LoVo (cell line): ENCODE measurements at regions not wholly inside any gene's neighbourhood (a gene's known extent, or its start where the extent isn't known, plus 50 kb on each side); places are given as distances from the start of the nearest gene placed in this dataset.
A peak's percentile ranks its signal among the peaks of the same experiment; 100 is the strongest.

ENCODE experiments used
- DNase-seq: peaks from one replicate; pipeline ENCODE4 v3.0.0-alpha.2; 2016; ENCODE audit warnings: low spot score

DNA sequence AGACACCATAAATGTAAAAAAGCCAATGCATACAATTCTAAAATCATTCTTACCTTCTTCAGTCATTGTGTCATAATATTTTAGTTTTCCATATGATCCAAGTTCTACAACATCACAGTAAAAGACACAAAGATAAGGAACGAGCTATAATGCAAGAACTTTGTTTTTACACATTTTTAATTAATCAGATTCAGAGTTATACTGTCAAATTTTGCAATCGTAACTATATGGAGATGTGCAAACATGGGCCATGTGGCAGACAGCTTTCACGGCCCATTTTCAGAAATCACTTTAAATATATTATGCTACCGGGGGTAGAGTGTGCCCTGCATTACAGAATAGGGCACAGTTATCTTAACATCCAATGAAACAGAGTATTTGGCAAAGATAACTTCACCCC is 188.4 kb downstream of the ACER2 start:
- DNase-seq = no peak

DNA sequence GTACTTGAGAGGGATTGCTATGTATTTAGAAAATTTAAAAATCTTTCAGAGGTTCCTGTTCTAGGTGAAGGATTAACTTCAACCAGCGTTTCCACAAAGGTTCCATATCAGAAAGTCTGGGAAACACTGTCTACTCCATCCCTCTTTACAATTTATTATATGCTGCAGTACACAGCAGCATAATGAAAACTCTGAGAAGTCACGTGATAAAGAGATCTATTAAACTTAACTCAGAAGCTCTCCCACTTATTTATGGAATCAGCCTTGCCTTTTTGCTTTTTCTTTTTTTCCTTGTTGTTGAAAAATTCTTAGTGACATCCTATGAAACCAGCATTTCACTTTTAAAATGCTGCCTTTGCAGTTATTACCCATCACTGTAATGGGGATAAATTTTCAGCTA is 186.2 kb downstream of the ACER2 start:
- no peak for DNase-seq

DNA sequence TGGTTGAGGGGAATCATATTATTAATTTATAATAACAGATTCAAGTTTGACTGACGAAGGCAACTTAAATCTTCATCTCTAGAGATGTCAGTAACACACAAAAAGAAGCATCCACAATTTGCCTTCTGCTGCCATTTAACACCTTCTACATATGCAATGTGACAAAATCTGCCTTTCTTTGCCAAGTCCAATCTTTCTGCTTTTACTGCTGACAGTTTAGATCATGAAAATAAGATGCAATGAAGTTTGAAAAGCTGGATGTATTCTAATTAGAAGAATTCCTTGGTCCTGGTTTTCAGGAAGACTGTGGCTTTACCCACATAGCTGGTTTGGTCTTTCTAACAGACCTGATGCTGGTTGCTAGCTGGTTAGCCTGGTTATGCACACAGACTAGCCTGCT is 178.9 kb downstream of the ACER2 start:
- no peak for DNase-seq

DNA sequence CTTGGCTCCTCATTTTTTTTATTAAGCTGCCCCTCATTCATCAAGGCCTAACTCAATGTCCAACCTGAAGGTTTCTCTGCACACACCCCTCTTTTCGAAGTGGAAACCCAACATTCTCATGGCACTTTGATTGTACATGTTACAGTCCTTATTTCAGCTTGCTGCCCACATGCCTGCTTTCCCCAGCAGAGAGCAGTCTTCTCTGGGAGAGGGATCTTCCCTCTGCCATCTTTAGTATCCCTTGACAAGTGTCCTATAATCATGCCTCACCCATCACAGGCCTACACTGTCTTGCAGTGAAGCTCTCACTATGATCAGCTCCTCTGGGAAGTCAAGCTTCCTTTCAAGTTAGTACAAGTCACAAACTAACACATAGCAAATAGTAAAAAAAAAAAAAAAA is 175.1 kb downstream of the ACER2 start:
- DNase-seq = no peak

DNA sequence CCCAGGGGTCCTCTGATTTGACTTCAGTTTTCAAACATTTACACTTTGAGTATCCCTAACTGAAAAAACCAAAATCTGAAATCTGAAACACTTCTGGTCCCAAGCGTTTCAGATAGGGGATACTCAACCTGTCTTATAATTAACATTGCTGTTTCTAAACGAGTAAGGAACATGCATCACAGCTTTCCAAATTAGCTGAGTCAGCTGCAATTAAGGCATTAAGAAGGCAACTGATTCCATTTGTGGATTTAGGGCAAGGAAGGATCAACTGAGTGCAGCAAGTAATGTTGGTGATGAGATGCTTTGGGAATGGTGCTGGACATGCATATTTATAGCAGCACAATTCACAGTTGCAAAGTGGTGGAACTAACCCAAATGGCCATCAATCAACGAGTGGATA is 168.6 kb downstream of the ACER2 start:
- no peak for DNase-seq

DNA sequence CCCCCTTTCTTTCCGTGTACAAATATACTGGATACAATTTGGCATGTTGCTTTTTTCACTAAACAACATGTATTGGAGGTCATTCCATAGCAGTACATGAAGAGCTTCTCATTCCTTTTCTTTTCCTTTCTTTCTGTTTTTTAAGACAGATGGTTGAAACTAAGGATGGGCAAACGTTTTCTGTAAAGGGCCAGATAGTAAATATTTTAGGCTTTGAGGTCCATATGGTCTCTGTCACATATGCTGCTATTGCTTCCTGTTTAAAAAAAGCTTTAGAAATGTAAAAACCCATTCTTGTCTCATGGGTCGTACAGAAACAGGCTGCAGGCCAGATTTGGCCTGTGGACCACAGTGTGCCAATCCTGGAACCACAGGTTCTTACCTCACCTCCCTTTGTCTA is 160.1 kb downstream of the ACER2 start:
- DNase-seq = no peak

DNA sequence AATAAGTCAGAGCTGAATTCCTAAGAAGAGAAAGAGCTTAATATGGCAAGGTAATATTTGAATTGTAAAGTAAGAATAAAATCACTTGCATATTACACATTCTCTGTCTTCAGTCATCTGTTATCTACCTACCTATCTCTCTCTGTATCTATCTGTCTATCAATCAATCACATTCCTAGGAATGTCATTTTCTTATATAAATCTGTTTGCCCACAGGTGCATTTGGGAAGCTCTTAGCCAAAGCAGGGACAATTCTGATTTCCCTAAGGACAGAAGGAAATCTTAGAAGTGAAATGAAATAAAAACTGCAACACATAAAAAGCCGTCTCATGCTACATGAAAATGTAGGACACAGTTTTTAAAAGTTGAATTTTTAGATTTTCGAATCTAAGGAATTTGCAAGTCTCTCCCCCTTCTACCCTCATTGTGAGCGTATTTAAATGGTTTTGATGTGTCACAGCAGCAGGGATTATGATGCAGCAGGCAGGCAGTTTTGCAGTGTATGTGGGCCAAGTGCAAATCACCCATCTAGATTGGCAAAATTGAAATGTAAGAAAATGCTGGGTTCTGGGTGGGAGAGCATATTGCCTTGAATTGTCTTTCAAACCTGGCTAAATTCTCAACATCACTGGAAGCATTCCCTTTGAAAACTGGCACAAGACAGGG is 155.7 kb downstream of the ACER2 start:
- DNase-seq = no peak

DNA sequence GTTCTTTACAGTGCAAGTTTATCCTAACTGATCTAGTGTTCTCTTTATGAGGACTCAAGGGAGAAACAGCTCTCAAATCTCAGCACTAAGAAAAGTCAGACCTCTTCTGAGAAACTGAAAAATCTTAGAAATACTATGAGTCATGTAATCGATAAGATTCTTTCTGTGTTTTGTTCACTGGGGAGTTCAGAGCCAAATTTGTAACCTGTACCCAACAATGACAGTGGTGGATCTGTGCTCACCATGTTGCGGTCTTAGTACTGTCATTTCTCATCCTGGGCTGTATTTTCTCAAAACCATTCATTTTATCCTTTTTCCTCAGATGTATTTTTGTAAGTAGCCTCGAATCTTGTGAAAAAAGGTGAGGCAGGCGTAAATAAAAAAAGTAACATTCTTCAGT is 146.4 kb downstream of the ACER2 start:
- no peak for DNase-seq

DNA sequence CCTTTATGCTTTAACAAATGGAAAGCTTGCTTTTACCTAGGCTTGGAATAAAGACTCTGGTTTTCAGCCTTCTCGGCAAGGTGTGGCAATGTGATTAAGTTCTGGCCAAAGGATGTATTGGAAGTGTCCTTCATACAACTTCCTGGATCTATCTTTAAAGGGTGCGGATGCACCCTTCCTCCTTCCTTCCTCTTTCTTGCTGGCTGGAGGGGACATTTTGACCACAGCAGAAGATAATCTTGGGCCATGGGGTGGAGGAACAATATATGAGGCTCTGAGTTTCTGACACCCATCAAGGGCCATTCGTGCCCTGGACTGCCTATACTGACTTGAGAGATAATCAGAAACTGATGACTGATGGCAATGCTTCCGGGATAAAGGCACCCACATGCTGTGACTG is 145.7 kb downstream of the ACER2 start:
- DNase-seq = no peak

DNA sequence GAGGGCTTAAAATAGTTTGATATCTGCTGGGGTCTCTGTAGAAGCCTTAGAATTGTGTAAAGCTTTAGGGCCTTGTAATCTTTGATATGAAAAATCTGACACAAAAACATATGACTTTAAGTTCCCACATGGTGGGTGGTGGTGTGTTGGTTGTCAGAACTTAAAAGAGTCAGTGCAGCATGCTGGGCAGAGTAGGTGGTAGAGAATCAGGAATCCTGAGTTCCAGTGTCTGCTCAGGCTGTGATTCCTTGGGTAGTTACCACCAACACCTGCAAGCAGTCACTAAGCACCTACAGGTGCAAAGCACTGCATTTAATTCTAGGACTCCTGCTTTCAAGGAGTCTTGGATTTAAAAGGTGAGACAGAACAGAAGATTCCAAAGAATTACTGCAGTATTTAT is 144.6 kb downstream of the ACER2 start:
- DNase-seq = no peak

DNA sequence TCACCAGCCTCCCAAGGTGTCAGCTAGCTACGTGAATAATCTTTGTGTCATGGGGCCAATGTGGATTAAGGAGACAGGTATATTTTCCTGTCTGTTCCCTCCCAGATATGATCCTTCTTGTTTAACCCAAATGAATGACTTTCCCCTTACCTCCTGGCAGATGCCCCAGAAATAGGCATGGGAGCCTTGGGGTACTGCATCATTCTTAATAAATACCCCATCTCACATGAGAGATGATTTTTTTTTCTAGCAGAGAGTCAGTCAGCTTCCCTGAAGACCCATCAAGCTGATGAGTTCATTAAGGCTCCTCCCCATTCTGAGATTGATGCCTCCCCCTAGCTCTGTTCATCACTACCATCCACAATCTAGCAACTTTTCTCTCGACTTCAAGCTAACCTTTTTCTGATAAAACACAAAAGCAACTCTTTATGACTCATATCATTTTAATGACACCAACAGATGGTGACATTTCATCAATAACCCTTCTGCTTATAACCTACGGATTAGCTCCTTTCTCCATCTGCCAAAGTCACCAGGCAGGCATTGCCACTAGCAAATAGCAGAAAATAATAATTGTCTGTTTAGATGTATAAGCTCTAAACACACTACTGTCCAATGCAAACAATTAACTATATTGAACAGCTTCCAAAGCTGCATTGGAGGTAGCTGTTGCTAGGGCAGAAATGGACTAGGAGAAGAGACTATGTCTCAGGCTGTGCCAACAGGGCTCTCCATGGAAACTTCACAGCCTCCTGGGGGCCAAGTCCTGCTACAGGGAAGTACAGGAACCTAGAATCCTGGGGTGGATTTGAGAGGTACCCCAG is 143.7 kb downstream of the ACER2 start:
- no peak for DNase-seq

DNA sequence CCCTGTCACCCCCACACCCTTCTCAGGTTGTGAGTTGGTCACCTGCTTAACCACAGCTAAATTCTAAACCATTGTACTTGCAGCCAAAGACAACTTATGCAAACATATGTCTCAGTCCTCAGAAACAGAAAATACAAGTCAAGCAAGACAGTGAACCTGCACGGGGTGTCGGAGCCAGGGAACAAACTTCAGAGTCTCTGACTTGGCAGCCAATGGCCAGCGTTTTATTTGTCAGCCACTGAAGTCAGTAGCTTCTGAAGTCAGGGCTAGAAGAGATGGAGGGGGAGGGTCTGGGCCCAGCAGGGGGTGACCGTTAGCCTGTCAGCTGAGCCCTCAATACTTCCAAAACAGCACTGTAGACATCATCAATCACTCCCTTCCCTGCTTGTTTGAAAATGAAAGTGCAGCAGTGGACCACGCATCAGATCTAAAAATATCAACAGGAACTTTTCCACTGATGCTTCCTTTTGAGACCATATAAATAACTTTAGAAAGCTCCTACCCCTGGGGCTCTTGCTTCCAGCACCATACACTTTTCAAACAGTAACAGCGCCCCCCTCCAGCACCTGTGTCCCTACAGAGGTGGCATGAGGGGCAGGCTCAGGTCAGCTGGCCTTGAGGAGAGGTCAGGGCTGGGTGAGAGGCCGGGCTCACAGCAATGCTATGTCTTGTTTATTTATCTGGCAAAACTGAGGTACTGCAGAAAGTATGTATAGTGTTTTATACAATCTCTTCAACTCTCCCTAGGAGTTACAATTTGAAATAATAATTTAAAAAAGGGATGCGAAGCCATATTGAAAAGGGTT is 142.5 kb downstream of the ACER2 start:
- DNase-seq = no peak

DNA sequence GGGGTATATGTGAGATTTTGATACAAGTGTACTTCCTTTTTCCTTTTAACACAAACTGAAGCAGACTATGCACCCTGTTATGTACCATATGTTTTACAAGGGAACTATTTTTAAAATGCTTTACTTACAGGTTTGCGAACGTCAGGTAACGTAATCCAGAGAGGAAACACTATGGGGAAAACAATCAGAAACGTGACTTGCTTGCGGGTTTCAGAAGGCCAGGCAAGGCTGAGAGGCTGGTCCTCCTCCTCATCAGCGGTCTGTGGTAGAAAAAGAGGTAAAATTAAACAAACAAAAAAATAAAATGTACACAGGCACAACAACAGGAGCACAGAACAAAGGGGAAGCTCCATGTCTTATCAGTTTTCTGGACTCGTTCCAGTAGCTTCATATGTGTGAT is 141.2 kb downstream of the ACER2 start:
- DNase-seq = no peak

DNA sequence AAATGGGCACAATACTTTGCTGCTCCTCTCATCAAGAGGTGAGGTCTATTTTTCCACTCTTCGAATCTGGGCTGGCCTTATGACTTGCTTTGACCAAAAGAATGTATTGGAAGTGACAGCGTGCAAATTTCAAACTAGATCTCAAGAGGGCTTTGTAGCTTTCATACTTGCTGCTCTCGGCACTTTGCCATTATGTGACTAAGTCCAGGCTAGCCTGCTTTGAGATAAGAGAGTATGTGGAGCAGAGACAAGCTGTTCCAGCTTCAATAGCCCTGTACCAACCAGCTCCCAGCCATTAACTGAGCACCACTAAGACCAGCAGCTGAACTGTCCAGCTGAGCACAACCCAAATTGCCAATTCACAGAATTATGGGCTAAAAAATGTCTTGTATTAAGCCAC is 124.6 kb downstream of the ACER2 start:
- no peak for DNase-seq

DNA sequence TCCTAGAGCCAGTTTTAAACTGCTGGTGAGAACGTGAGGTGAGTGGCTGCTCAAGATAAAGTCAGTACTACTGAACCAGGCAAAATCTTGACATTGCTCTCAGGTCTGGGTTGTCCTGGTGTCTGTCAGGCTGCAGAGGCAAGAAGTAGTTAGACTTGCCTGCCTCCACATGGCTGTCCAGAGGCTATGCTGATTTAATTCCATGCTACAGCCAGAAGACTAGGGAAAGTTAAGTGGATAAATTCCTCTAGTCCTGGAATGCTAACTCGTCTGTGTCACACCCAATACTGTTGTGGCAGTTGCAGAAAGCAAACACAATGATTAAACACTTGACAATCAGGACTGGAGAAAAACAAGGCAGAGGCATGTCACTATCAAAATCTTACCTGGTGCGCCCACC is 118.9 kb downstream of the ACER2 start:
- DNase-seq = no peak

DNA sequence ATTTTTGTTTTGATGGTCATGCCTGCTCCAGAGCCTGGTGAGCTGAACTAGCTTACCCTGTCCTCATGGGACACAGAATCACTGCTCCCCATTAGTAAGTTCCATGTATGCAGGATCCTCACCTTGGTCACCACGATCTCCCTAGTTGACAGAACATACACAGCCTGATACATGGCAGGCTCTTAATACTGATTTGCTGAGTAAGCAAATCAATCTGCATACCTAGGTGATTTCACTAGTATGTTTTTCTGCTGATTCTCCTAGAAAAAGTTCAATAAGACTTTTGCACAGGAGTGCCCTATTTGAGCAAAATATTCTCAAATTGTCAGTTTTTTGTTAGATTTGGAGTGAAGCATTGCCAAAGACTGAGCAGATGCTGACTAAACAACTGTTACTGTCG is 113.7 kb downstream of the ACER2 start:
- no peak for DNase-seq

DNA sequence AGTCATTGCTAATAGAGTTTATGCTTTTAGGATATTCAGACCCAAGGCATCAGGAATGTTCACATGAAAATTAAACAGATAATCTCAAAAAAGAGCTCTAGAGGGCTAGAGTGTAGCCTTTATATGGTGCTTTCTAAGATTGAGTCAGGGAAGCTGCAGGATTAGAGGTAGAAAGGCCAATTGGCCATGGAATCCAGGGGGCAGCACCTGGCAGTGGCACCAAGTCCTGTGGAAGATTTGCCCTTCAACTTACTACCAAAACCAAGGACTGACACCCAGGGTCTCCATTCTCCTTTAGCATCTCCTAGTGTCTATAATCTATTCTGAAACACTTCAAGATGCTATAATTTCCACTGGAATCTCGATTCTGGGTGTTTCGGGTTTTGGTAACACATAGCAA is 112.4 kb downstream of the ACER2 start:
- no peak for DNase-seq

DNA sequence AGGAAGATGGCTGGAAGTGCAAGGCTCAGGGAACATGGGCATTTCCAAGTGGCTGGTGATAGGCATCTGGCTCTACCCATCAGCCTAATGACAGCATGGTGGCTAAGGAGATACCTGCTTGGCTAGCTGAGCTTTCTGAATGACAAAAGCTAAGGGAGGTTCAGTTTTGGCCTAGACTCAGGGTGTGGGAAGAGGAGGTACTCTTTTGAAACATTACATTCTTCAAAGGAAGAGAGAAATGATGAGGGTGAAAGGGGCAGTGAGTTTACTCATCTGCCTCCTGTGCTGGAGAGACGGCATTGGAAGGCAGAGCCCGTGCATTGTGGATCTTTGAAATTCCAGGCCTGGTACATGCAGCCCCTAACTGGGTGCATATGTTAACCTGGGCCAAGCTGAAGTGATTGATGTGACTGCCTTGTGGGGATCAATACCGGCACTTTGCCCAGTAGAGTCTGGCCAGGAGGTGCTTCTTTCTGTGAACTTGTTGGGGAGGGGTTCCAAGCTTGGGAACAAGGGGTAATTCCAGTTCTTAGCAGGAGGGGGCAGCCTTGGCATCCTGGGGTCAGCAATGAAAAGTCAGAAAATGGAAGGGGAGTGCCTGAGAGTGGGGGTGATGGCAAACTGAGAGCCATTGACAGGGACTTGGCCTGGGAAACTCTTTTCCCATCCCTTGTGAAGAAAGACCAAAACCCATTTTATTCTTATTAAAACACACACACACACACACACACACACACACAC is 108.6 kb downstream of the ACER2 start:
- no peak for DNase-seq

DNA sequence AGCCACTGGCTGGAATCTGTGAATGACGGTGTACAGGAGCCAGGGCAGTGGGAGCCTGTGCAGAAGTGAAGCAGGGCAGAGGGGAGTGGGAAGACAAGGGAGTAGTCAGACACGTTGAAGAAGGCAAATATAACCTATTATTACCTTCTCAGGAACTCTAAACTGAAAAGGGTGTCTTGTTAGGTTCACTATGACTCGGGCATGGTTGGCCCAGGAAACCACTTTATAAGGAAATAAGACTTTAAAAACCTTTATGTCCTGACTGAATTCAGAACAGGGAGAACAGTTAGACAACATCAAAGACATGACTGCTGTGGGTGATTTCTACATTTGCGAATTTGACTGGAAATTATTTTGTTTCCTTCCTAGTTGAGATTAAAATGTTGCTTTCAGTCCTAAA is 107.5 kb downstream of the ACER2 start:
- DNase-seq = no peak

DNA sequence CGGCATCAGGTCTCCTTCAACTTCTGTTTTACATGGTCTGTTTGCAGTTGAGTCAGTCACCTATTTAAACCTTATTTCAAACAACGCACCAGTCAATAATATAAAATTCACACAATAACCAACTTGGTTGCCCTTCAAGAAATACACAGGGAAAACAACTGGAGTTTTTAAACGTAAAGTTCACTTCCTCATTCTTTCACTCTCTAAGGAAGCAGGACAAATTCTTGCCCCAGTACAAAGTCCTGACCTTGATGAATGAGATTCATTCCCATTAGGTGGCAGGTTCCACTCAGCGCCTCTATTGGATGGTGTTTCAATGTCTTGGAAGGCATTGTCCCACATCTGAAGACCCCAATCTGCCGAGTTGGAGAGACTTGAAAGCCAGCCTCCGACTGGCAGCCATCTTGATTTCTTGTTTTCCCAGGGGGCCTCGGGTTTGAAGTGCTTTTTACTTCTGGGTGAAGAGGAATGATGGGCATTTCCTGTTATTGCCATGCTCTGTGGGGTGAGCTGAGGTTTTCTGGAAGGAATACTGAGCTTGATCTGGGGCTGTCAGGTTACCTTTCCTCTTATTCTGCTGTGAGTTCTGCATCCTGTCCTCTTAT is 105.0 kb downstream of the ACER2 start:
- peak; percentile 27 for DNase-seq

DNA sequence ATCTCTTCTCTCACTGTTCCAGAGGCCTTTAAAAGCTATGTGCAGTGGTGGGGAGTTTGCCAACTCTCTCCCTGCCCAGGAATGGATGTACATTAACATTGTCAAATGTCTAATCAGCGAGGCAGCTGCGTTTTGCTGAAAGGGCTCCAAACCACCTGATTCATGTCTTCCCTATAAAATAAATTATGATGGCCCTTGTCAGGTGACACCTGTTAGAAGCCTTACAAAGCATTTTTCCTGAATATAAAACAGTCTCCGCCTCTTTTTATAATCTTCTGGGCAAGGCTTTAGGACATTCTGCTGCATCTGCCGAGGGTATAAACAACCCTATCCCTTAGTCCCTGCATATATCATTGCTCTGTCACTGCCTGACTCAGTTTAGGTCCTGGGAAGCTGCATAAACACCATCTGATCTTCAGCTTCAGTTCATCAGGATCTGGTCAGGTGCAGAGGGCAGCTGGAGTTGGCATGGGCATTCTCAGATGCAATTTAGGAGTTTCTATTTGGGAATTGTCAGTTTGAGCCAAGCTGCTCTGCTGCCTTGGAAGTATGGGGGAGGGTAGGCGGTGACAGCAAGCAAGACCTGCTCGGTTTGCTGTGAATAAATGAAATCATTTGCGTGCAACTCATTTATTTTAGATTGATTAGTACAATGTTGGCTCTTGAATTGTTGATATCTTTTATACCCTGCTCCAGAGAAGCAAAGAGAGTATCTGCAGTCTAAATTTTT is 103.5 kb downstream of the ACER2 start:
- DNase-seq = no peak
